CD4-positive, alpha-beta T cell treated with Interferon alpha-2 for 1 hour (primary cell): ENCODE measurements at regions not wholly inside any gene's neighbourhood (a gene's known extent, or its start where the extent isn't known, plus 50 kb on each side); places are given as distances from the start of the nearest gene placed in this dataset.
"Not testable (repeated sequence)": the region's sequence is repeated elsewhere in the genome, so short reads cannot be mapped to it uniquely, and the experiment has no call there.

Source experiments
- DNase-seq, 2 donors: peaks; one replicate each; pipeline ENCODE4 v3.0.0-alpha.2; 2020 to 2022

DNA sequence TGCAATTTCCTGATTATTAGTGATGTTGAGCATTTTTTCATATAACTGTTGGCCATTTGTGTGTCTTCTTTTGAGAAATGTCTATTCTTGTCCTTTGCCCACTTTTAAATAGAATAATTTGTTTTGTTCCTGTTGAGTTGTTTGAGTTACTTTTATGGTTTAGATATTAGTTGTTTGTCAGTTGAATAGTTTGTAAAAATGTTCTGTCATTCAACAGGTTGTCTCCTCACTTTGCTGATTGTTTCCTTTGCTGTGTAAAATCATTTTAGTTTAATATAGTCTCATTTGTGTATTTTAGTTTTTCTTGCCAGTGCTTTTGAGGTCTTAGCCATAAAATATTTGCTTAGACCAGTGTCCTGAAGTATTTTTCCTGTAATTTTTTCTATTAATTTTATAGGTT, 181.8 kb upstream of the GLRA2 start:
- no peak for DNase-seq

DNA sequence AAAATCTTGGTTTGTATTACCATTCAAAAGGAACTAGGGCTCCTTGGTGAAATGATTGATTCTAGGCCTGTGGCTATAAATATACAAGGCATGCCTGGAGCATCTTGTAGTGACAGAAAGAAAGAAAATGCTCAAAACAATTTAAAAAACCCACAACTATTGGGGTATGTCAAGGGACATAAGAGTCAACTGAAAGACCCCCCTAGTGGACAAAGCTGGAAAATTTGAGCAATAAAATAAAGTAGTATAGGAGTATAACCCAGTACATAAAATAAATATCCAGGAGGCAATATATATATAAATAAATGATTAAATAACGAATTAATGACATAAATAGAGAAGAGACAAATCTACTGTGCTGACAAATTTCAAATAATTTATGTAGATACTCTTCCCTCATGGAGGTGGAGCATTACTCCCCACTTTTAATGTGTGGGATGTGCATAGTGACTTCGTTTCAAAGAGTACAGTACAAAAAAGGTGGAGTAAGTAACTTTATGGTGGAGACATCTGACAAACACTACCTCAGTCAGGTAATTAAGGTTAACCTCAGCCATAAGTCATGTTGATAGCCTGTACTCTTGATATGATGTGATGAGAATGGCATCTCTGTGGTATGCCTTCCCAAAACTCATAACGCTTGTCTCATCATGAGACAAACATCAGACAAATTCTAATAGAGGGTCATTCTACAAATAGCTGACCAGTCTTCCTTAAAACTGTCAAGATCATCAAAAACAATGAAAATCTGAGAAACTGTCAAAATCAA, 185.0 kb upstream of the GLRA2 start:
- DNase-seq, result no peak

DNA sequence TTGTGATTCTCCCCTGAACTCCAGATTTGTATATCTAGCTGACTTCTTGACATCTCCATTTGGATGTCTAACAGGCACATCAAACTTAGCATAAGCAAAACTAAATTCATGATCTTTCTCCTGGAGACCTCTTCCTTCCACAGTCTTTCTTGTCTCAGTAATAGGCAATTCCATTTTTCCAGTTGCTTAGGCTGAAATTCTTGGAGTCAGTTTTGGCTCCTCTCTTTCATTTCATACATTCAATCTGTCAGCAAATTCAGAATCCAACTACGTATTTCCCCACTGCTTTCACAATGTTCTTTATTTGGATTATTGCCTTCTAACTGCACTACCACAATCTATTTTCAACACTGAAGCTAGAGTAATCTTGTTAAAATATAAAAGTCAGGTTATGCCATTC, 219.9 kb upstream of the GLRA2 start:
- DNase-seq, result no peak

DNA sequence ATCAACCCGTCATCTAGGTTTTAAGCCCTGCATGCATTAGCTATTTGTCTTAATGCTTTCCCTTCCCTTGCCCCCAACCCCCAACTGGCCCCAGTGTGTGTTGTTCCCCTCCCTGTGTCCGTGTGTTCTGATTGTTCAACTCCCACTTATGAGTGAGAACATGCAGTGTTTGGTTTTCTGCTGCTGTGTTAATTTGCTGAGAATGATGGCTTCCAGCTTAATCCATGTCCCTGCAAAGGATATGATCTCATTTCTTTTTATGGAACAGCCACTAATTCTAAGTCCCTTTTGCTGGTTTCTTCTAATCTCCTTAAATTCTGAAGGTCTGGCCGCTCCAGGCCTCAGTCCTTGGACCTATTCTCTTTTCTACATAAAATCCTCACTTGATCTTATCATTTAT, 220.4 kb upstream of the GLRA2 start:
- DNase-seq, result not testable (repeated sequence)

DNA sequence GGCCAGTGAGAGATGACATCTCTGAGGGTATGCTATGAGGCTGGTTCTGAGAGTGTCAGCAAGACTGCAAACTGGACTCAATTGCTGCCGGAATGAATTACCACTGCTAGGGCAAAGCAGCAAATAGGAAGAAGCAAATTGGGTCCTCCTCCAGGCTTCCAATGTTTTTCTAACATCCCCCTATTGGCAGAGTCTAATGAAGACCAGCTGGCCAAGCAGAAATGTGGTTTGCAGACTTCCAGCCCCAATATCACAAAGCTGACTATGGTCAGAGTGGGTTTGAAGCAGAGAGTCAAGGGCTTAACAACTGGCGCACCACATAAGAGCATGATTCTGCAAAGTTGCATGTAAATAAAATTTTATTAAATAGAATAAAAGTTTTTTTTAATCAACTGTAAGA, 225.4 kb upstream of the GLRA2 start:
- DNase-seq, result no peak

DNA sequence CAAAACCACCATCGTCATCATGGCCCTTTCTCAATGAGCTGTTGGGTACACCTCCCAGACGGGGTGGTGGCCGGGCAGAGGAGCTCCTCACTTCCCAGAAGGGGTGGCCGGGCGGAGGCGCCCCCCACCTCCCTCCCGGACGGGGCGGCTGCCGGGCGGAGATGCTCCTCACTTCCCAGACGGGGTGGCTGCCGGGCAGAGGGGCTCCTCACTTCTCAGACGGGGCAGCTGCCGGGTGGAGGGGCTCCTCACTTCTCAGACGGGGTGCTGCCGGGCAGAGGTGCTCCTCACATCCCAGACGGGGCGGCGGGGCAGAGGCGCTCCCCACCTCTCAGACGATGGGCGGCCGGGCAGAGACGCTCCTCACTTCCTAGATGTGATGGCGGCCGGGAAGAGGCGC, 226.8 kb upstream of the GLRA2 start:
- DNase-seq, result not testable (repeated sequence)

DNA sequence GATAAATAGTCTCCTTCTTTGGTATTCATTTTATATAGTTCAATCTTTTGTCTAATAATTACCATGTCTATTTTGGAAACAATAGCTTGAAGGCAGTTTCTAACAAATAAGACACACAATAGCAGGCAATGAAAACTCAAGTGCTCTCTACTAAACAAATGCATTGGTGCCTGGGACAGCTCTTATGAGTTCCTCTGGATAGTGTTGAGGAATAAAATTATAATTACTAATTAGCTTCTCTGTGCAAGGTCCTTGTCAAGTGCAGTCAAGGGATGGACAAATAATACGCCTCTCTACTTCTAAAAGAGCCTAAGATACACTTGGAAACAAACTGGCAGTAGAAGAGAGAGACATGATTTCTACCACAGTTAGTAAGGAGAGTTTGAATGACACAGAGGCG, 229.0 kb upstream of the GLRA2 start:
- no peak for DNase-seq

DNA sequence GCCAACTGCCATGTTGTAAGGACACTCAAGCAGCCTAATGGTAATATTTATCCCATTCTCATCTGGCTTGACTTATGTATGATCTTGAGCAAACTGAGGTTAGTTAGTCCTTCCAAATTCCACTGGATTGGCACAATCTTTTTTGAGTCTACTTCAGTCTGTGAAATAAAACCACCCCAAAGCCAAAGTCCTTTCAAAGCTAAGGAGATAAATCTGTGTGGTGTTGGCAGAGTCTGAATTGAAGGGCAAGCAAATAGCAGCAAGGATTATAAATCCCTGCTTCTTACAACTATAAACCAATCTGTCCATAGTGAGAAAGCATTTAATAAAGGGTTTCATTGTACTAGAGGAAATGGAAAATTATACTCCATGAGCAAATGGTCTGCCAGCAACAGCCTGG, 233.9 kb upstream of the GLRA2 start:
- no peak for DNase-seq

DNA sequence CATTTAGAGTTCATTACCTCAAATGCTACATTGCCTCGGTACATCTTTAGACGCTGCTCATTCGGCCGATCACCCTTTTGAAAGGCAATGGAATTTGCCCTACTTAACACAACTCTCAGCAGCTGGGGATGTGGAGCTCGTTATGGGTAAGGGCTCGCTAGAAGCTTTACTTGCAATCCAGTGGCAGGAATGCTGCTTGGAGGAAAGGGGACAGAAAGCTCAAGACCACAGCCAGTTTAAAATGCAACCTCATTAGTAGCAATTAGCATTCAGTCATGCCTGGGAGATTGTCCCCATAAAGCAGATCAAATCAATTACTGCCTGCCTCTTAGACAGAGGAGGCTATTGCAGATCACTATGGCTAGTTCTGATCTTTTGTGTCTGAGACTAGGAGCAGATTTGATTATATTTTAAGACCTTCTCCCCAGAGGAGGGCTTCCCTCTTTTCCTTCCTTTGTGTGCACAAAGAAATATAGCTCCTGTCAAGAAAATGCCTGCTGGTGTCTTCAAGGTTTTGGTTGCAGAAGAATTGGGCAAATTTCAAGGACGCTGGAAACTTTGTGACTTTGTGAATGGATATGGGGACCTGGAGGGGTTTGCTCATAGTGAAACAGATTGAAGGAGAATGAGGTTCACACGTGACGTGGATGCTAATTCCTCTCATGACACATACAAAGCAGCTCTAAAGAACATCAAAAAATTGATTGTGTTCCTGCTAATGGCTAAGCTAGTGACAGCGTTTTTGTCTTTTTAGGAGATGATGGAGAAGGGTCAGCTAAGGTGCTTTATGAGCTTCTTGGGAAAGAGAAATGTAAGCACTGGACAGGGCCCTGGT, 237.5 kb upstream of the GLRA2 start:
- DNase-seq, result no peak

DNA sequence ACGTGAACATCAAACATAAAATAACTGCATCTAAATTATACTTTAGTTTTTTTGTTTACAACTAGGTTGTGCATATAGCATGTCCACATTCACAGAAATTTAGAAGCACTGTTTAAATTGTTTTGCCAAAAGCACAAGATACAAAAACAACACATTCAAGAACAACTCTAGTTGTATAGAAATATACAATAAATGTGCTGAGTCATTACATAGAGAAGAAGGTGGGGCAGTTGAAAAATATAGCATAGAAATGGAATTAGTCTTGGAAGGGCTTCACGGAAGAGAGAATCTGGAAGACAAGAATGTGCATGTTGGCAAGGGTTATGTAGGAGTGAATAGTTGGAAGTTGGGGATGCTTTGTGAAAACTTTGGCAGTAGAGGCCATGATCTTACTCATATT, 239.0 kb upstream of the GLRA2 start:
- no peak for DNase-seq

DNA sequence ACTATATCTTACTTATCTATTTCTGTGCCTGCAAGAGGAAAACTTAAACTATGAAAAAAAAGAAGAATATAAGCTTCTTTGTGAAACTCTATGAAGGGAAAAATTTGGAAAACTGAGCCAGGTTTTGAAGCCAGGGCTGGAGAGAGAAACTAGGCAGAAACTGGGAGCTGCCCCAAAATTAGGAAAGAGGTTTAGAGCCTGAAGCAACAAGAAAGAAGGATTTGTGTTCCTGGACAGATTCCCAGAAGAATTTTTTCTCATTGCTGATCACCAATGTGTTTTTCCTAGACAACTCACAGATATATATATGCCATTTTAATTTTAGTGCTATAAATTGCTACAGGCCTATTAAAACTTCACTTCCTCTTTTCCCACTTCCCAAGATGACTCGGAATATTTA, 245.0 kb upstream of the GEMIN8 start:
- DNase-seq, result no peak

DNA sequence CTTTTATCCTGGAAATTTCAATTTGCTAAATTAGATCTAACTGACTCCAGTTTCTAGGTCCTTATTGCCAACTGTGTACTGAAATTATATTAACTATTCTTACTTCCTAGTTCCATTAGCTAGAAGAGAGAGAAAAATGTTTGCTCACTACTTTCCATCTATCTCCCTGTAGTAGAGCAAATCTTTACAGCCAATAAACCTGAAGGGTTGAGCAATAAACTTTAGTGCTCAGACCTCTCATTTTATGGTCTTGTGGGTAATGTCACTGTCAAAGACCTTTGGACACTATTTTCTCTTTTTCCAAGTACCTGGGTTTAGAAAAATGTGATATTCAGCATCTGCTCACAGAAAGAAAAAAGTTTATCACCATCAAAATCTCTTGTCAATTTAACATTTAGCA, 237.5 kb upstream of the GEMIN8 start:
- DNase-seq, result no peak

DNA sequence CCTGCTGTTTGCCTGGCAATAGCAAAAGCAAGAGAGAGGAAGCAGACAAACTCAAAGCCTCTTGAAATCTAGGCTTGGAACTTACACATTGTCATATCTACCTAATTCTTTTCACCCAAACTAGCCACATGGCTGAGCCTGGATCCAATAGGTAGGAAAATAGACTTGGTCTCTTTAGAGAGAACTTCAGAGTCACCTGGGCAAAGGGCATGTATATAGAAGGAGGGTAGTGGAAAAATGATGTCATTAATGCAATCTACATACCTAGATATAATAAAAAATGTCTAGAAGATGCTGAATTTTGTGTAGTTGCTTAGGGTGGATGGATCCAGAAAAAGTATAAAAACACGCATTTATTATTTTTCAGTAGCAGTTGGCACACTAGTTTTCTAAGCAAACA, 237.0 kb upstream of the GEMIN8 start:
- no peak for DNase-seq

DNA sequence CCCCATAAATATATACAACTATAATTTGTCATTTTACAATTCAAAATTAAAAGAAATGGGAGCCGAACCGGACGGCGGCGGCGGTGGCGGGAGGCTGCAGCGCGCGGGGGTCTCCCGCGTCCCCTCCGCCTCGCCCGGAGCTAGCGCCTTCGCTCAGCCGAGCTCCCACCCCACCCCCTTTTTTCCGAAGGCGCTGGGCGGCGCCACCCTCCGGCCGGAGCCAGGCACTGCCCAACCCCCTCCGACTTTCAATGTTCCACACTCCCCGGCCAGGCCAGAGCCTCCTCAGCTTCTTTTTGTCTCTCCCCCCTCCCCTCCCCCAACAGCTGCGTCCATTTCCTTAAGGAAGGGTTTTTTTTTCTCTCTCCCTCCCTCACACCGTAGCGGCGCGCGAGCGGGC, 214.1 kb upstream of the GEMIN8 start:
- no peak for DNase-seq

DNA sequence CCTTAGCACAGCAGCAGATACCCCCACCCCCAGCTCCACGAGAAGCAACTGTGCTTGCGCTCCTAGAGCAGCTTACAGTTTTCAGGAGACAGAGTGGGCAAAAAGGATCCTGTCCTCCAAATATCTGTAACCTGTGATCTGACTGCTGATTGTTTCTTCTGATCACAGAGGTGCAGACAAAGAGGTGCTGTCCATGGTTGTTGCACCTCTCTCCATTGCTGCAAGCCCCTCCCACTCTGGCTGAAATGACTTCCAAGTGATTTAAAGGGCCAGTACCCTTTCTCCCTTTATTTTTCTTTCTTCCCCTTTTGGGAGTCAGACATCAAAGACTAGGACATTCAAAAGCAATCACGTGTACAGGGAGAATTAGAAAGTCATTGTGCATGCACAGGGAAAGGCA, 205.3 kb upstream of the GEMIN8 start:
- DNase-seq, result no peak

DNA sequence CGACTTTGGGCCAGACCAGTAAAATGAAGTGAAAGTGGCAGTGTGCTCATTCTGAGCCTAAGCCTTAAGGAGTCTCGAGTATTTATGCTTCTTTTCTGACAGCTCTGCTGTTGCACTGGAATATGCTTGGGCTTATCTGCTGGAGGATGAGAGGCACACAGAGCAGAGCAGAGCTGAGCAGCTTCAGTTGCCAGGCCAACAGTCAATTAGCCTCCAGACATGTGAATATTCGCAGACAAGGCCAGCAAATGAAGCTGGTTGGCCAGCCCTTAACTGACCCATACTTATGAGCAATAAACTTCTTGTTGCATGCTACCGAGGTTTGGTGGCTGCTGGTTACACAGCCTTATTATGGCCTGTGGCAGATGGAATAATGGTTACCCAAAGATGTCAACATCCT, 203.0 kb upstream of the GEMIN8 start:
- DNase-seq, result no peak

DNA sequence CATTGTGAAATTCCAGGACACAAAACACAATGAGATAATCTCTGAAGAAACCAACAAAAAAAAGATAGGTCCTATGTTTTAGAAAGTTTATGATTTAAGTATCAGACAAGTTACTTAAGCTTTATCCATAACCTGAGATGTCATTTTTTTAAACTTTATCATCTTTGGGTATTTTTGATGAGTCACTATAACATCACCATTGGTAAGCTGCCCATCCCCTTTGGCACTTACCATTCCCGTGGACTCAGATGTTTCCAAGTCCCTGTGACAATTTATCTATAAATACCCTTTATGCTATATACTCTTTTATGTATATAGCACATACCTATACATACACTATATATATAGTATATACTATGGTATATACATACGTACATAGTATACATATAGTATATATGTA, 198.9 kb upstream of the GEMIN8 start:
- no peak for DNase-seq

DNA sequence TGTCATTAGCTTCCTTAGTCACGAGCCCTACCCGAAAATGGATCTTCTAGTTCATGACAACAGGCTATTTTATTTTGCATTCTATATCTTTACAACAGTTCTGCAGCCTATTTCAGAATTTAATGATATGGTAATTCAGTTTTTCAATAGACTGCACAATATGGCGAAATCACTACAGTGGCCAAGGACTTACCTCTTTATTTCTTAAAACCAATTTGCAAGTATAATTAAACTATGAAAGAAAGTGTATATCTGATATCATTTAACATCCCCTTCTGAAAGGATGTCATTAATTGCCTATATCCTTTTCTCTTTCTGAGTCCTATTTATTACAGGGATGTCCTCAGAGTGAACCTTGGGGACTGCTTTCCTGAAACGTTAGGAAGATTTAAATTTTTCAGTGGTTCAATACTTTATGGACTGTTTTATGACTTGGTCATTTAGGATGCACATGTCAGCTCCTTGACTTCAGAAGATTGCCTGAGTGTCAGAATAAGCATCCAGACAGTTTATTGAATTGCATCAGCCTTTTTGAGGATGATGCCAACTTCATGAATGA, 190.8 kb upstream of the GEMIN8 start:
- no peak for DNase-seq

DNA sequence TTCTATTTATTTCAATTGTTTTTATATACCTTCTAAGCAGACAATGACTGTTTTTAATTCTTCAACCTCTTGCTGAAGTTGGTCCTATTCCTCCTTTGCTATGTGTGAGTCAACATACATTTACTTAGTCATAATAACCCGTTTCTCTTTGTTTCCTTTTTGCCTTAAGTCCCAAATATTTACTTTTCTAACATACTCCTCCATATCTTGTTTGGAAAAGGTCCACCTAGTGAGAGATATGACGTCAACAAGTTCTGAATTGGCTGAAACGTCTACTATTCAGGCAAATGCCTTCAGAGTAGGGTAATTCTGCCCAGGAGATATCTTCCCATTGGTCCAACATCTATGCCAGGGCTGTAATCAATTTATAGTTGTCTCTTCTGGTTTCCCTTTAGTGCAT, 179.3 kb upstream of the GEMIN8 start:
- DNase-seq, result no peak

DNA sequence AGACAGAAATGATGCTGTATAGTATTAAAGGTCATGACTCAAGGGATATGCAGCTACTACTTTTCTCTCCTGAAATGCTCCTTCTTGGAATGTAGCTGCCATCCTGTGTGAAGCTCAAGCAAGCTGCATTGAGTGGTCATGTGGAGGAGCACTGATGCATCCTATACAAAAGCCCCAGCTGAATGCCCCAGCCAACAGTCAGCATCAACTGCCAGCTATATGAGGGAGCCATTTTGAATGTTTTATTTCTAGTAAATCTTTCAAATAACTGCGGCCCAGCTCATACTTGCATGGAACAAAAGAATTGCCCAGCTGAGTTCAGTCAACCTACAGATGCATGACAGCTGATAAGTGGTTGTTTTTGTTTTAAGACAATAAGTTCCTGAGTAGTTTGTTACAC, 165.0 kb upstream of the GEMIN8 start:
- no peak for DNase-seq

DNA sequence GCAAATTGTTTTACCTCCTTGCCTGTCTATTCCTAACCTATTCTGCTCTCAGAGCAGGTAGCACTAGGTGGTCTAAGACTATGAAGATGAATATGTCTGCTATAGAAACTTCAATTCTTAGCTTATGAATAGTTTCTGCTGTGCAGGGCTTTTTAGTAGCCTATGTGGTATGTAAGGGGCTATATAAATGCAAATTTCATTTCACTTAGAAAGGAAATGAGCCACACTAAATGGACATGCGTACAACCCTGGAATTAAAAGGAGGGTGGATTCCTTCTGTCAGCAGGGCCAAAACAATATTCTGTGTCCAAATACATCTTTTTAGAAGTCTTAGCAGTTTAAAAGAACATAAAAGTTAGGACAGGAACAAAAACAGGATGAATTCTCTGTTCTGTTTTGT, 163.9 kb upstream of the GEMIN8 start:
- DNase-seq, result no peak

DNA sequence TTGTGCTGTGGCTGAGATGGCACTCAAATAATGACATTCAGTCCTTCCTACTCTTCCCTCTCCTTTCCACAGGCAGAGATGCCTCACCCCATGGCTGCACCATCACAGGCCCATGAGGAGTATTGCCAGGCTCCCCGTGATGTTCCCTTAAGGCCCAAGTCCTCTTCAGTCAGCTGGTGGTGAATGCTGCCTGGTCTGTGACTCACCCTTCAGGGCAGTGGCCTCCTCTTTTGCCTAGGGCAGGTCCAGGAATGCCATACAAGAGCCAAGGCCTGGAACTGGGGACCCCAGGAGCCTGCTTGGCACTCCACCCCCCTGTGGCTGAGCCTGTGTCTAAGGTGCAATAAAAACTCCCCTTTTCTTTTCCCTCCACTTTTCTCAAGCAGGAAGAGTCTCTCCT, 144.2 kb upstream of the GEMIN8 start:
- no peak for DNase-seq

DNA sequence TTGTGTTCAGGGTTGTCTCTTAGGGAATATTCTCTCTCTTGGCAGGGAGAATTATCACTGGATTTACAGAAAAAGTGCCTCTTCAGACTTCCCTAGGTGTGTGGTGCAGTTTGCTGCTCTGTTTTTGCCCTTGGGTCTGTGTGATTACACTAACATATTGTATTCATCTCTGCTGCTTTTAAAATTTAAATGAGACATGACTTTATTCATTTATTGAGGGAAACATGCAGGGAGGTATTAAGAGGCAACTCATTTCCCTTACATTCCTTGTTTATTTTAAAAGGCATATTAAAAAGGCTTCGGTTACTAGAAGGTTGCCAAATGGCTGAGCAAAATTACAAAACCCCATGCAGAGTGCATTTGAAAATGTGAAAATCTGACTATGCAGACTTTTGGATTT, 135.1 kb upstream of the GEMIN8 start:
- no peak for DNase-seq

DNA sequence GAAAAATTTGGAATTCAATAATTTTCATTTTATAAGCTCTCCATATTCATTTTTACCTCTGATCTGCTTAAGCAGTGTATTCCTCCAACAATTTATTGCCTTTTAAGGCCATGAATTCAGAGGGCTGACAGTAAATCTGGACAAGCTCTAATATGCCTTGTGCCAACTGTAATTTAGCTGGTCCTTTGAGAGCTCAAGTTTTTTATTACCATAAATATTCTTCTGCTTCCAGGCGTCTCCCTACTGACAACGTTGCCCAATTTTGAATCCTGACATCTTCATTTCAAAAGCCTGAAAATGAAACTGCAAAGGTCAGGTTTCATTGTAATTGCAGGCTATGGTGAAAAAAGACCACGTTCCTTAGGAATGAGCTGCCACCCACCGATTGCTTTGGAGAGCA, 95.8 kb upstream of the GEMIN8 start:
- DNase-seq, result no peak
